H1 (cell line): ENCODE measurements at regions not wholly inside any gene's neighbourhood (a gene's known extent, or its start where the extent isn't known, plus 50 kb on each side); places are given as distances from the start of the nearest gene placed in this dataset.

Experiments
- CTCF ChIA-PET: fragments of 300-600 bp; sonication (Branson Sonifier 250); formaldehyde crosslinking; loops from one replicate; lab custom pipeline; 2021; ENCODE audit not compliant: partially characterized antibody; lab: Charles Lee
- POLR2A ChIA-PET: fragments of 300-600 bp; sonication (Branson Sonifier 250); formaldehyde crosslinking; loops from one replicate; lab custom pipeline; 2021; ENCODE audit warnings: inconsistent platforms; ENCODE audit not compliant: partially characterized antibody; lab: Charles Lee
- DNase-seq, 2 experiments: peaks; one replicate each; pipeline versions ENCODE4 v3.0.0 to v3.0.0-alpha.2; 2010 to 2022; ENCODE audit warnings: low spot score in 2 of 2, low read depth in 1 of 2, mixed read lengths in 1 of 2
- FAIRE-seq: peaks from 2 replicates; lab custom pipeline; 2011; peaks lifted over from hg19 to GRCh38; lab: Jason Lieb, UNC
- H2AFZ ChIP-seq: 2 replicates; pipeline ENCODE4 v1.8.1; 2012; ENCODE audit warnings: low read length, inconsistent platforms
- H2AK5ac ChIP-seq: 2 replicates; pipeline ENCODE4 v1.6.1; 2013; ENCODE audit warnings: low read depth, low read length
- H2BK120ac ChIP-seq: replicated peaks from 2 replicates; pipeline ENCODE3; 2013; ENCODE audit warnings: low read depth, low read length, inconsistent platforms
- H2BK12ac ChIP-seq: 2 replicates; pipeline ENCODE4 v1.6.1; 2013; ENCODE audit warnings: low read depth, low read length
- H2BK15ac ChIP-seq: 2 replicates; pipeline ENCODE4 v1.6.1; 2013; ENCODE audit warnings: low read length
- H2BK20ac ChIP-seq: 2 replicates; pipeline ENCODE4 v1.6.1; 2013; ENCODE audit warnings: low read length
- H2BK5ac ChIP-seq: 2 replicates; pipeline ENCODE4 v1.6.1; 2013; ENCODE audit warnings: low read depth, low read length
- H3K14ac ChIP-seq: 2 replicates; pipeline ENCODE4 v1.6.1; 2013; ENCODE audit warnings: inconsistent platforms; ENCODE audit not compliant: insufficient read length
- H3K18ac ChIP-seq: 2 replicates; pipeline ENCODE4 v1.6.1; 2013; ENCODE audit warnings: low read length; ENCODE audit errors: extremely low read depth
- H3K23ac ChIP-seq: 2 replicates; pipeline ENCODE4 v1.6.1; 2013; ENCODE audit warnings: inconsistent platforms; ENCODE audit not compliant: insufficient read length
- H3K23me2 ChIP-seq: 2 replicates; pipeline ENCODE4 v1.6.1; 2013; ENCODE audit warnings: low read depth, low read length
- H3K27ac ChIP-seq: 2 replicates; pipeline ENCODE4 v1.6.1; 2011; ENCODE audit warnings: low read depth, low read length, inconsistent platforms
- H3K27me3 ChIP-seq, 4 experiments: replicated peaks in 1 of 4; 1 replicate in 1 of 4; 2 replicates in 3 of 4; pipeline versions ENCODE4 v1.6.1 to v1.8.1; 2011 to 2013; ENCODE audit warnings: low read length in 3 of 4, mild to moderate bottlenecking in 3 of 4, inconsistent platforms in 2 of 4, mixed read lengths in 2 of 4, moderate library complexity in 1 of 4; ENCODE audit not compliant: control insufficient read depth in 3 of 4, insufficient read depth in 3 of 4; ENCODE audit errors: extremely low read depth in 1 of 4
- H3K36me3 ChIP-seq, 4 experiments: 2 replicates each; pipeline versions ENCODE4 v1.6.1 to v1.8.1; 2011 to 2013; ENCODE audit warnings: mild to moderate bottlenecking in 4 of 4, low read length in 3 of 4, moderate library complexity in 2 of 4, control low read depth in 1 of 4, inconsistent platforms in 1 of 4; ENCODE audit not compliant: insufficient read depth in 4 of 4, control insufficient read depth in 2 of 4
- H3K4ac ChIP-seq: replicated peaks from 2 replicates; pipeline ENCODE3; 2013; ENCODE audit warnings: low read length, low read depth, mixed read lengths, inconsistent platforms; ENCODE audit not compliant: insufficient read length
- H3K4me1 ChIP-seq, 4 experiments: replicated peaks in 1 of 4; 1 replicate in 1 of 4; 2 replicates in 3 of 4; pipeline versions ENCODE4 v1.6.1 to v1.8.1; 2011 to 2013; ENCODE audit warnings: low read length in 3 of 4, inconsistent platforms in 2 of 4, mixed read lengths in 1 of 4; ENCODE audit not compliant: insufficient read depth in 4 of 4, control insufficient read depth in 3 of 4
- H3K4me2 ChIP-seq, 2 experiments: 2 replicates each; pipeline versions ENCODE4 v1.6.1 to v1.8.1; 2011 to 2013; ENCODE audit warnings: low read depth in 2 of 2, low read length in 2 of 2, control low read depth in 1 of 2, inconsistent platforms in 1 of 2, mild to moderate bottlenecking in 1 of 2; ENCODE audit not compliant: insufficient read depth in 1 of 2
- H3K4me3 ChIP-seq, 4 experiments: fragments of 200-600, 300-600 bp in 1 of 4; sonication (generic), shearing (Covaris generic), sonication (Bioruptor Twin) in 1 of 4; 2 replicates each; pipeline versions ENCODE4 v1.5.1 to v1.8.1; 2011 to 2016; ENCODE audit warnings: low read length in 4 of 4, low read depth in 3 of 4, control low read depth in 2 of 4, inconsistent platforms in 2 of 4, mild to moderate bottlenecking in 2 of 4, mixed read lengths in 1 of 4, moderate library complexity in 1 of 4; ENCODE audit not compliant: insufficient read depth in 2 of 4; ENCODE audit errors: extremely low read depth in 1 of 4
- H3K56ac ChIP-seq: replicated peaks from 2 replicates; pipeline ENCODE3; 2013; ENCODE audit warnings: low read depth, mild to moderate bottlenecking, mixed read lengths, low read length, inconsistent platforms; ENCODE audit not compliant: insufficient read length
- H3K79me1 ChIP-seq: 2 replicates; pipeline ENCODE4 v1.6.1; 2013; ENCODE audit warnings: low read depth, low read length, control low read depth
- H3K79me2 ChIP-seq, 2 experiments: 2 replicates each; pipeline versions ENCODE4 v1.6.1 to v1.8.1; 2012 to 2013; ENCODE audit warnings: low read length in 2 of 2, mild to moderate bottlenecking in 2 of 2, inconsistent platforms in 1 of 2; ENCODE audit not compliant: insufficient read depth in 2 of 2, control insufficient read depth in 1 of 2
- H3K9ac ChIP-seq, 4 experiments: replicated peaks in 1 of 4; 1 replicate in 1 of 4; 2 replicates in 3 of 4; pipeline versions ENCODE4 v1.6.1 to v1.8.1; 2011 to 2013; ENCODE audit warnings: low read depth in 3 of 4, low read length in 3 of 4, control low read depth in 2 of 4, mild to moderate bottlenecking in 2 of 4, moderate library complexity in 2 of 4, inconsistent platforms in 1 of 4; ENCODE audit errors: extremely low read depth in 1 of 4
- H3K9me3 ChIP-seq, 2 experiments: 2 replicates each; pipeline versions ENCODE4 v1.6.1 to v1.8.1; 2012 to 2013; ENCODE audit warnings: mild to moderate bottlenecking in 2 of 2, moderate library complexity in 2 of 2, control low read depth in 1 of 2, inconsistent platforms in 1 of 2, low read depth in 1 of 2, low read length in 1 of 2, mixed read lengths in 1 of 2; ENCODE audit not compliant: insufficient read depth in 2 of 2
- H4K20me1 ChIP-seq, 2 experiments: replicated peaks in 1 of 2; 2 replicates each; pipeline versions ENCODE3 to v1.8.1; 2011 to 2013; ENCODE audit warnings: inconsistent platforms in 2 of 2, low read length in 2 of 2, mild to moderate bottlenecking in 1 of 2; ENCODE audit not compliant: insufficient read depth in 2 of 2, control insufficient read depth in 1 of 2
- H4K5ac ChIP-seq: 2 replicates; pipeline ENCODE4 v1.6.1; 2013; ENCODE audit warnings: low read length, low read depth, mixed read lengths, inconsistent platforms; ENCODE audit not compliant: insufficient read length
- H4K8ac ChIP-seq: 2 replicates; pipeline ENCODE4 v1.8.0; 2013; ENCODE audit warnings: mild to moderate bottlenecking, moderate library complexity, low read length, inconsistent platforms; ENCODE audit not compliant: insufficient read depth; ENCODE audit errors: extremely low read depth
- H4K91ac ChIP-seq: replicated peaks from 2 replicates; pipeline ENCODE3; 2013; ENCODE audit warnings: low read length, mixed read lengths, inconsistent platforms; ENCODE audit not compliant: insufficient read length
- BCL11A ChIP-seq, 2 experiments: IDR thresholded peaks; one replicate each; pipeline ENCODE4 v1.6.1; 2011; ENCODE audit warnings: low read depth in 2 of 2, low read length in 2 of 2, mild to moderate bottlenecking in 2 of 2
- CREB1 ChIP-seq: IDR thresholded peaks from 2 replicates; pipeline ENCODE4 v1.6.1; 2012; ENCODE audit warnings: inconsistent platforms
- EP300 ChIP-seq, 2 experiments: IDR thresholded peaks; 1 replicate in 1 of 2; 2 replicates in 1 of 2; pipeline ENCODE4 v1.6.1; 2011 to 2012; ENCODE audit warnings: low read depth in 2 of 2, low read length in 2 of 2, mild to moderate bottlenecking in 2 of 2, borderline replicate concordance in 1 of 2, inconsistent platforms in 1 of 2, moderate library complexity in 1 of 2
- GABPA ChIP-seq: IDR thresholded peaks from 2 replicates; pipeline ENCODE4 v1.6.1; 2011; ENCODE audit warnings: mild to moderate bottlenecking, low read length, moderate library complexity, borderline replicate concordance; ENCODE audit not compliant: insufficient read depth
- HDAC6 ChIP-seq: IDR thresholded peaks from one replicate; pipeline ENCODE4 v1.7.1; 2012; ENCODE audit warnings: low read depth, mild to moderate bottlenecking, inconsistent platforms, low read length, moderate library complexity
- KDM5A ChIP-seq: fragments of 200-600 bp; IDR thresholded peaks from 2 replicates; pipeline ENCODE4 v1.7.1; 2012; ENCODE audit warnings: mild to moderate bottlenecking, low read length, inconsistent platforms, mixed read lengths
- PHF8 ChIP-seq: fragments of 200-600 bp; sonication (generic); conservative IDR thresholded peaks from 2 replicates; pipeline ENCODE4 v1.7.1; 2012; ENCODE audit warnings: low read depth, mild to moderate bottlenecking, inconsistent platforms, low read length, moderate library complexity
- POLR2AphosphoS5 ChIP-seq: IDR thresholded peaks from 2 replicates; pipeline ENCODE4 v1.6.1; 2011; ENCODE audit warnings: low read depth, low read length
- SIRT6 ChIP-seq: IDR thresholded peaks from one replicate; pipeline ENCODE4 v1.7.1; 2012; ENCODE audit warnings: low read length, inconsistent platforms
- SP1 ChIP-seq: IDR thresholded peaks from 2 replicates; pipeline ENCODE4 v1.6.1; 2011; ENCODE audit warnings: low read depth, low read length
- SRF ChIP-seq: IDR thresholded peaks from 2 replicates; pipeline ENCODE4 v1.6.1; 2011; ENCODE audit warnings: mild to moderate bottlenecking, low read depth, low read length, moderate library complexity
- TBP ChIP-seq: IDR thresholded peaks from 2 replicates; pipeline ENCODE4 v1.6.1; 2011; ENCODE audit warnings: low read depth, low read length, improper control_type of control experiment
- TCF12 ChIP-seq: IDR thresholded peaks from 2 replicates; pipeline ENCODE4 v1.6.1; 2011; ENCODE audit warnings: low read depth, mild to moderate bottlenecking, low read length
- YY1 ChIP-seq: IDR thresholded peaks from 2 replicates; pipeline ENCODE4 v1.6.1; 2011; ENCODE audit warnings: low read depth, mild to moderate bottlenecking, low read length
- ZNF274 ChIP-seq: IDR thresholded peaks from 2 replicates; pipeline ENCODE4 v1.7.0; 2012; ENCODE audit warnings: low read length, borderline replicate concordance; ENCODE audit errors: extremely low read depth
- WGBS, 2 experiments: shearing (Covaris generic) in 1 of 2; methylation state at CpG; one replicate each; pipeline versions ENCODE4 v1.1.6 to v1.1.7; 2013 to 2015; ENCODE audit warnings: low lambda C conversion rate in 2 of 2, mixed read lengths in 2 of 2, inconsistent platforms in 1 of 2, low coverage in 1 of 2, missing lambda C conversion rate in 1 of 2; ENCODE audit not compliant: insufficient replicate concordance in 2 of 2, insufficient coverage in 1 of 2, insufficient read length in 1 of 2; ENCODE audit errors: extremely low coverage in 1 of 2, missing lambda C conversion rate in 1 of 2; 5-methylcytosine and 5-hydroxymethylcytosine counted together

- Histone ChIP-seq H3K4me2 (no peak overlapping the region), H3K23me2 (no peaks in the 10 kb centered on the region), H3K14ac (no peak overlapping the region), H3K4ac (no peak overlapping the region), H4K91ac (no peak overlapping the region), H2BK5ac (no peak overlapping the region), H2BK15ac (no peak overlapping the region), H3K79me2 (no peaks in the 10 kb centered on the region), H3K18ac (no peak overlapping the region), H2AK5ac (no peak overlapping the region), H2AFZ (no peak overlapping the region), H3K36me3 (0 out of 8 replicates have a peak, but pooled peaks cover 0 to 2% (median 0%) of the 10 kb centered on the region in 4 experiments), H3K27ac (no peak overlapping the region), H4K20me1 (no peaks in the 10 kb centered on the region), H3K9ac (no peak overlapping the region), H2BK120ac (no peak overlapping the region), H3K23ac (no peak overlapping the region), H3K4me1 (peaks cover 0 to 3% (median 0%) of the 10 kb centered on the region in 4 experiments; a peak in 1 of 7 replicates), H2BK20ac (no peak overlapping the region), H4K5ac (no peak overlapping the region), H3K79me1 (no peaks in the 10 kb centered on the region), H2BK12ac (no peak overlapping the region), H3K27me3 (no peaks in the 10 kb centered on the region), H3K9me3 (peaks cover 0 to 4% of the 10 kb centered on the region in 2 experiments; a peak in 1 of 4 replicates), H4K8ac (no peak overlapping the region), H3K4me3 (no peak overlapping the region), H3K56ac (no peak overlapping the region)
- POLR2A ChIA-PET = no interaction called here
- DNase-seq (no peak), FAIRE-seq (no peak)
- 100% methylated on average over 1 of the region's 1 CpG; no CpG with 5 or more reads in 1 of the 2 experiments for WGBS, 2 experiments
- CTCF ChIA-PET = no interaction called here
- TF ChIP-seq GABPA = no peak
- TF ChIP-seq ZNF274 = no peak
- TF ChIP-seq YY1 = no peak
- no peak for TF ChIP-seq HDAC6
- no peak for TF ChIP-seq EP300 (IDR thresholded peaks at IDR 0.05; ENCODE audit: borderline replicate concordance in 1 of 2, low read depth in 2 of 2, low read length in 2 of 2)
- no peak for TF ChIP-seq KDM5A
- no peak for TF ChIP-seq POLR2AphosphoS5
- no peak for TF ChIP-seq SRF
- no peak for TF ChIP-seq TCF12
- no peak for TF ChIP-seq BCL11A (IDR thresholded peaks at IDR 0.05; ENCODE audit: low read depth in 2 of 2, low read length in 2 of 2)
- TF ChIP-seq SIRT6 = no peak
- TF ChIP-seq SP1 = no peak
- TF ChIP-seq CREB1 = no peak
- no peak for TF ChIP-seq TBP
- TF ChIP-seq PHF8 = no peak
Measured at GRCh38 chr3:106327696-106328025, 458.8 kb upstream of the CBLB start.
